ENCODE measurements at regions not wholly inside any gene's neighbourhood (a gene's known extent, or its start where the extent isn't known, plus 50 kb on each side); places are given as distances from the start of the nearest gene placed in this dataset.

DNA sequence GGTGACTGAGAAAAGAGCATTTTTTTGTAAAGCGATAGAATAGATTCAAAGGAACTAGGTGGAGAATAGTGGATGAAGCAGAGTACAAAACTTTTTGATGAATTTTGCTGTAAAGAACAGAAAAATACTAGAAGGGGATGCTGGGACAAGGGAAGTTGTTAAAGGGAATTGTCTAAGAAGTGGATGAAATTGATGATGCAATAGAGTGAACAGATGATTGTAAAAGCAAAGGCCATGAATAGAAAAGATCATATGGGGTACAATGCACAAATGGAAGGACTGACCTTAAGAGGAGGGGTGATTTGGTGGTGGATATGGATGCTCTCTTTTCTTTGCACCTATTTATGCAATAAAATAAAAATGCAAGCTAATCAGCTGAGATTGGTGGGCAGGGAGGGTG lies 262.7 kb upstream of the MAD2L1 start:
- TF ChIP-seq MXI1 (conservative IDR thresholded peaks at IDR 0.05; ENCODE audit: poor library complexity, severe bottlenecking) = no peak
- TF ChIP-seq POLR2AphosphoS5 (IDR thresholded peaks at IDR 0.05) = no peak
- no peak for TF ChIP-seq SMC3 (conservative IDR thresholded peaks at IDR 0.05; ENCODE audit: poor library complexity)
- TF ChIP-seq, protein P1, sequence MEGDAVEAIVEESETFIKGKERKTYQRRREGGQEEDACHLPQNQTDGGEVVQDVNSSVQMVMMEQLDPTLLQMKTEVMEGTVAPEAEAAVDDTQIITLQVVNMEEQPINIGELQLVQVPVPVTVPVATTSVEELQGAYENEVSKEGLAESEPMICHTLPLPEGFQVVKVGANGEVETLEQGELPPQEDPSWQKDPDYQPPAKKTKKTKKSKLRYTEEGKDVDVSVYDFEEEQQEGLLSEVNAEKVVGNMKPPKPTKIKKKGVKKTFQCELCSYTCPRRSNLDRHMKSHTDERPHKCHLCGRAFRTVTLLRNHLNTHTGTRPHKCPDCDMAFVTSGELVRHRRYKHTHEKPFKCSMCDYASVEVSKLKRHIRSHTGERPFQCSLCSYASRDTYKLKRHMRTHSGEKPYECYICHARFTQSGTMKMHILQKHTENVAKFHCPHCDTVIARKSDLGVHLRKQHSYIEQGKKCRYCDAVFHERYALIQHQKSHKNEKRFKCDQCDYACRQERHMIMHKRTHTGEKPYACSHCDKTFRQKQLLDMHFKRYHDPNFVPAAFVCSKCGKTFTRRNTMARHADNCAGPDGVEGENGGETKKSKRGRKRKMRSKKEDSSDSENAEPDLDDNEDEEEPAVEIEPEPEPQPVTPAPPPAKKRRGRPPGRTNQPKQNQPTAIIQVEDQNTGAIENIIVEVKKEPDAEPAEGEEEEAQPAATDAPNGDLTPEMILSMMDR (IDR thresholded peaks at IDR 0.05; ENCODE audit: poor library complexity, severe bottlenecking) = no peak
- no peak for TF ChIP-seq EZH2 (IDR thresholded peaks at IDR 0.05; ENCODE audit: borderline replicate concordance, insufficient read depth, low read length, poor library complexity, severe bottlenecking)
- TF ChIP-seq, protein P2, sequence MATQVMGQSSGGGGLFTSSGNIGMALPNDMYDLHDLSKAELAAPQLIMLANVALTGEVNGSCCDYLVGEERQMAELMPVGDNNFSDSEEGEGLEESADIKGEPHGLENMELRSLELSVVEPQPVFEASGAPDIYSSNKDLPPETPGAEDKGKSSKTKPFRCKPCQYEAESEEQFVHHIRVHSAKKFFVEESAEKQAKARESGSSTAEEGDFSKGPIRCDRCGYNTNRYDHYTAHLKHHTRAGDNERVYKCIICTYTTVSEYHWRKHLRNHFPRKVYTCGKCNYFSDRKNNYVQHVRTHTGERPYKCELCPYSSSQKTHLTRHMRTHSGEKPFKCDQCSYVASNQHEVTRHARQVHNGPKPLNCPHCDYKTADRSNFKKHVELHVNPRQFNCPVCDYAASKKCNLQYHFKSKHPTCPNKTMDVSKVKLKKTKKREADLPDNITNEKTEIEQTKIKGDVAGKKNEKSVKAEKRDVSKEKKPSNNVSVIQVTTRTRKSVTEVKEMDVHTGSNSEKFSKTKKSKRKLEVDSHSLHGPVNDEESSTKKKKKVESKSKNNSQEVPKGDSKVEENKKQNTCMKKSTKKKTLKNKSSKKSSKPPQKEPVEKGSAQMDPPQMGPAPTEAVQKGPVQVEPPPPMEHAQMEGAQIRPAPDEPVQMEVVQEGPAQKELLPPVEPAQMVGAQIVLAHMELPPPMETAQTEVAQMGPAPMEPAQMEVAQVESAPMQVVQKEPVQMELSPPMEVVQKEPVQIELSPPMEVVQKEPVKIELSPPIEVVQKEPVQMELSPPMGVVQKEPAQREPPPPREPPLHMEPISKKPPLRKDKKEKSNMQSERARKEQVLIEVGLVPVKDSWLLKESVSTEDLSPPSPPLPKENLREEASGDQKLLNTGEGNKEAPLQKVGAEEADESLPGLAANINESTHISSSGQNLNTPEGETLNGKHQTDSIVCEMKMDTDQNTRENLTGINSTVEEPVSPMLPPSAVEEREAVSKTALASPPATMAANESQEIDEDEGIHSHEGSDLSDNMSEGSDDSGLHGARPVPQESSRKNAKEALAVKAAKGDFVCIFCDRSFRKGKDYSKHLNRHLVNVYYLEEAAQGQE (IDR thresholded peaks at IDR 0.05; ENCODE audit: borderline replicate concordance) = no peak
- TF ChIP-seq RAD21 (conservative IDR thresholded peaks at IDR 0.05) = no peak
- TF ChIP-seq EP300 (conservative IDR thresholded peaks at IDR 0.05; ENCODE audit: poor library complexity, severe bottlenecking) = no peak
- no peak for TF ChIP-seq TAF1 (IDR thresholded peaks at IDR 0.05; ENCODE audit: low read depth)
